AG09309 (cell line): ENCODE measurements at regions not wholly inside any gene's neighbourhood (a gene's known extent, or its start where the extent isn't known, plus 50 kb on each side); places are given as distances from the start of the nearest gene placed in this dataset.
"Not testable (repeated sequence)": the region's sequence is repeated elsewhere in the genome, so short reads cannot be mapped to it uniquely, and the experiment has no call there.

Experiments used
- DNase-seq: peaks from one replicate; pipeline ENCODE4 v3.0.0-alpha.2; 2010; ENCODE audit warnings: low read depth
- H3K4me3 ChIP-seq: 2 replicates; pipeline ENCODE4 v1.5.1; 2011; ENCODE audit warnings: mild to moderate bottlenecking, low read depth, low read length, moderate library complexity; ENCODE audit not compliant: control insufficient read depth
- TF ChIP-seq, protein P1 (sequence below): IDR thresholded peaks from 2 replicates; pipeline ENCODE4 v1.5.1; 2011; ENCODE audit warnings: mild to moderate bottlenecking, low read depth, low read length, inconsistent platforms; ENCODE audit not compliant: insufficient read depth, control insufficient read depth; ENCODE audit errors: missing control alignments

DNA sequence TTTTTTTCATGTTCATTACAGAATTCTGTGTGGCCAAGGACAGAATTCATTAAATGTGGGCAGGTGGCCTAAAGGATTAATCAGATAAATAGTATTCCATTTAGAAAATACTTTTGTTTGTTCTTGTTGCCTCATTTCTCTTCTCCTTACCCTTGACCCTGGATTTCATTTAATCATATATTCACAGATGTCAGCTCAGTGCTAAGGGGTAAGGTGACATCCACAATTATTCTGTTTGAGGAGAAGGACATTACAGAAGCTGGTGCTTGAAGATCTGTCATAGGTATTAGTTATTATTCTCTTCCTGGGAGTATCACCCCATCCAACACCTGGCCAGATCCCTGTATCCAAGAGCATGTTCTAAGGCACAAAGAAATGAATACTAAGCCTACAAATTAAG is 961.1 kb downstream of the XPNPEP1 start:
- no peak for DNase-seq
- TF ChIP-seq, protein P1, sequence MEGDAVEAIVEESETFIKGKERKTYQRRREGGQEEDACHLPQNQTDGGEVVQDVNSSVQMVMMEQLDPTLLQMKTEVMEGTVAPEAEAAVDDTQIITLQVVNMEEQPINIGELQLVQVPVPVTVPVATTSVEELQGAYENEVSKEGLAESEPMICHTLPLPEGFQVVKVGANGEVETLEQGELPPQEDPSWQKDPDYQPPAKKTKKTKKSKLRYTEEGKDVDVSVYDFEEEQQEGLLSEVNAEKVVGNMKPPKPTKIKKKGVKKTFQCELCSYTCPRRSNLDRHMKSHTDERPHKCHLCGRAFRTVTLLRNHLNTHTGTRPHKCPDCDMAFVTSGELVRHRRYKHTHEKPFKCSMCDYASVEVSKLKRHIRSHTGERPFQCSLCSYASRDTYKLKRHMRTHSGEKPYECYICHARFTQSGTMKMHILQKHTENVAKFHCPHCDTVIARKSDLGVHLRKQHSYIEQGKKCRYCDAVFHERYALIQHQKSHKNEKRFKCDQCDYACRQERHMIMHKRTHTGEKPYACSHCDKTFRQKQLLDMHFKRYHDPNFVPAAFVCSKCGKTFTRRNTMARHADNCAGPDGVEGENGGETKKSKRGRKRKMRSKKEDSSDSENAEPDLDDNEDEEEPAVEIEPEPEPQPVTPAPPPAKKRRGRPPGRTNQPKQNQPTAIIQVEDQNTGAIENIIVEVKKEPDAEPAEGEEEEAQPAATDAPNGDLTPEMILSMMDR: no peak
- no peak overlapping the region for H3K4me3 ChIP-seq

DNA sequence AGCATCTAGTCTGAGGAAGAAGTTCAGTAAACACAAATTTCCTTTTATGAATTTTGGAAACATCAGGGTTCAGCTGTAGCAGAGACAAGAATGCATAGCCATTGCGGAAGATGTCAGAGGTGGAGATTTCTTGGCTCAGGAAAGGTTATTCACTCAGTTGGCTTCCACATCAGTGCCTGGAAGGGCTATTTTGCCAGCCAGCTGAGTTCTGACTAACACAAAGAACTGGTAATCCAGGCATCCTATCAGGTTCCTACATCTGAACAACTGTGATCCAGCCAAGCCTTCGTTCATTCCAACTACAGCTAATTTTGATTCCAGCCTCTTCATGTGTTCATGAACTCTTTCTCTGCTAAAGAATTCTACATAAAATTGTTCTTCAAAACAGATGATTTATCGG is 965.6 kb downstream of the XPNPEP1 start:
- no peak overlapping the region for H3K4me3 ChIP-seq
- DNase-seq: no peak
- TF ChIP-seq, protein P1: no peak

DNA sequence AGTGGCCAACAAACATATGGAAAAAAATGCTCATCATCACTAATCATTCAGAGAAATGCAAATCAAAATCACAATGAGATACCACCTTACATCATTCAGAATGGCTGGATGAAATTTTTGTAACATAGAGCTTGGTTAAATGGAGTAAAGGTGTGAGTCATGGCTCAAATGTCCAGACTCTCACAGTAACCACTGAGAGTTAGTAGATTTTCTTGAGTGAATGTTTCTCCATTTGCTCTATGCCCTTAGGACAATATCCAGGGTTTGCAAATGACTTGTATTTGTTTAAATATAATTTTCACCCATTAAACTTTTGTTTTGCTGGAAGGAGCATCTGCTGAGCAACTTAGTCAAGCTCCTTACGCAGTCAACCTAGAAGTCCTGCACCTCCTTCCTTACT is 967.2 kb downstream of the XPNPEP1 start:
- H3K4me3 ChIP-seq: no peak overlapping the region
- TF ChIP-seq, protein P1: no peak
- DNase-seq: no peak

DNA sequence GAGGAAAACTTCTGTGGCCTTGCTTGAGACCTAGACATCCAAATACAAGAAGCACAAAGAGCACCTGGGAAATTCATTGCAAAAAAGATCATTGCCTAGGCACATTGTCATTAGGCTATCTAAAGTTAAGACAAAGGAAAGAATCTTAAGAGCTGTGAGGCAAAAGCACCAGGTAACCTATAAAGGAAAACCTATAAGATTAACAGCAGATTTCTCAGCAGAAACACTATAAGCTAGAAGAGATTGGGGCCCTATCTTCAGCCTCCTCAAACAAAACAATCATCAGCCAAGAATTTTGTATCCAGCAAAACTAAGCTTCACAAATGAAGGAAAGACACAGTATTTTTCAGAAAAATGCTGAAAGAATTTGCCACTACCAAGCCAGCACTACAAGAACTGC is 1003.3 kb downstream of the XPNPEP1 start:
- H3K4me3 ChIP-seq, DNase-seq: not testable (repeated sequence)

DNA sequence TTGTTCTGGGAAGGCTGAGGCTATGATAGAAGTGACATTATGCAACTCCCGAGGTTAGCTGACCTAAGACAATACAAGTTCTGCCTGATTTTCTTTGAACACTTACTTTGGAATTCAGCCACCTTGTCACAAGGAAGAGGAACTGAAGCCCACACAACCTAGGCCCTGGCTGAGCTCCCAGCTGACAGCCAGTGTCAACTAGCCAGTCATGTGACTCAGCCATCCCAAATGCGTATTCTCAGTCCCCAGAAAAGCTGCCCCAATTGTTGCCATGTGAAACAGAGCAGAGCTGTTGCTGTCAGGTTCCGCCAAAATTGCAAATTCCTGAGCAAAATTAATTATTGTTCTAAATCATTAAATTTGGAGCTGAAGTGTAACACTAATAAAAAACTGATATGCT is 1010.0 kb downstream of the XPNPEP1 start:
- no peak for DNase-seq
- TF ChIP-seq, protein P1: no peak
- H3K4me3 ChIP-seq: no peak overlapping the region

DNA sequence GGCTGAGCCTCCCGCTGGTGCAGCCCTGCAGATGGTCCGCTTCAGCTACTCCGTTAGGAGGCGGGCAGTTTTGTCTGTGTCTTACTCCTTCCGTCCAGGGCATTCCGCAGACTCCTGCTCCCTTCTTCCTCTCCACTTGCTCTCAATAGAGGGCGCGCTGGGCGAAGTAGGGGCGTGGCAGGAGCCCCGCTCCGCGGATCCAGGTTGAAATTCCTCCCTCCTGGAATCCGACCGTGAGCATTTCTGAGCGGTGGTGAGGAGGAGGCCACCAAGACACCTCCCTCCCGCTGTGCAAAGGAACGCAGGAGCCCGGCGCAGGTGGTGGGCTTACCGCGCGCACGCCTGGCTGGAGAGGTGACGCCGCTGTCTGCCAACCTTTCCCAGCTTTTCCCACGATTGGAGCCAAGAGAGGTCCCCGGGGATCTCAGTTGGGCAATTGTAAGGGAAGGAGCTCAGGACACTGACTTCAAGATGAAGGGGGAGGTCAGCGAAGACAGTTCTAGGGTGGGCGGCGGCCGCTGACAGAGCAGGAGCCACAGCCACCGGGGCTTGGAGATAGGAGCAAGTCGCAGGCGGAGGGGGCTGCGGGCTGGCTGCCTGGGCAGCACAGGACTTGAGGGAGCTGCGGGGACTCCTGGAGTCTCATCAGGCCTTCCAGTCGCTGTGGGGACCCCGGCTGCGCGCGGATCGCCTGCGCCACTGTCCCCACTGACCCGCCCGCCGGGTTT is 1011.3 kb downstream of the XPNPEP1 start:
- DNase-seq: no peak
- peak overlapping the region; percentile 25 for H3K4me3 ChIP-seq
- TF ChIP-seq, protein P1: peak; percentile 7

DNA sequence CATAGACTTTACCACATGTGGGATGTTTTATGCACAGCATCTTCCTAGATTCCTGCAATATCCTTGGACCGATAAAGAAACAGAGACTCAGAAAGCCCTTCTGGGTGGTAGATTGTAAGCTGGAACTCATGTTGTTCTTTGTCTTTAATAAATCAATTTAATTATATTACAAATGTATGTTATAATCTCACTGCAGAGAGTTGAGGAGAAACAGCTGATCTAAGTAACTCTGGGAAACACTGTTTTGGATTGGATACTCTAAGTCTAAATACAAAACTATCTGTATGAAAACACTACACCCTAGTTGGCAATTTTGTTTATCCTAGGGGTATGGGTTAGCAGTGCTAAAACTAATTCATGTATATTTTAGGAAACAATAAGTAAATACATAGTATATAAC is 1015.2 kb downstream of the XPNPEP1 start:
- DNase-seq: no peak
- TF ChIP-seq, protein P1: no peak
- H3K4me3 ChIP-seq: no peak overlapping the region
